ENCODE measurements at regions not wholly inside any gene's neighbourhood (a gene's known extent, or its start where the extent isn't known, plus 50 kb on each side); places are given as distances from the start of the nearest gene placed in this dataset.

DNA sequence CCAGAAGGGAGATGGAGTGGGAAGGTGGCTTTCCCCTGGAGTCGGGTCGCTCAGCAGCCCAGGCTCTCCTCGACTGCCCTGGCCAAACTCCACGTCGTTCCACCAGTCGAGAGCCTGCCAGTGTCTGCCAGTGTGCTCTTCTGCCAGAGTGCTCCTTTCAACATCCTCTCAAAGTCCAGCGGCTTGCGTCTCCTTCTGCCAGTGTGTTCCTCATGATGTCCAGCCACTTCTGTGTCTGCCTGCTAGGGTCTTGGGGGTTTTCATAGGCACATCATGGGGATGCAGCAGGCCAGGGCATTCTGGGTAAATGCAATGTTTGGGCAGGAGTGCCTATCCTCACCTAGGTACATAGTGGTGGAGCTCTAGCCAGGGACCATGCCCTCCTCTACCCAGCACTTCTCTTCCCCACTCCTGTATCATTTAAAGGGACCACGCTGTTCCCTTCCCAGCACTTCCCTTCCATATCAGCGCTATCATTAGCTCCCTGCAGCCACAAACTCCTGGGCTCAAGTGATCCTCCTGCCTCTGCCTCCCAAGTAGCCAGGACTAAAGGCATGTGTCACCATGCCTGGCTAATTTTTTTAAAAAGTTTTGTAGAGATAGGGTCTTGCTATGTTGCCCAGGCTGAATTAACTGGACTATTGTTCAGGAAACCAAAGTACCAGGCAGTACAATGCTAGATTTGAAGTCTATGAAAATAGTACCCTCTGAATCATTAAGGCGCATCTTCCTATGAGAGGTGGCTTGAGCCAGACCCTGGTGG lies 62.9 kb upstream of the CLDN5 start:
- no peak for DNase-seq
- ATAC-seq (ENCODE audit: low FRiP score): no peak
- Histone ChIP-seq H3K27me3 (ENCODE audit: control insufficient read depth in 1 of 2, insufficient read depth in 2 of 2, low read length in 1 of 2) (no peaks in the 10 kb centered on the region), H3K36me3 (ENCODE audit: control insufficient read depth in 1 of 2, insufficient read depth in 2 of 2, low read length in 1 of 2) (no peaks in the 10 kb centered on the region), H3K4me1 (ENCODE audit: control insufficient read depth in 1 of 2, insufficient read depth in 2 of 2, low read length in 2 of 2) (no peaks in the 10 kb centered on the region), H3K4me3 (ENCODE audit: low read length in 2 of 2) (no peak overlapping the region), H3K9me3 (ENCODE audit: control insufficient read depth, low read length) (no peaks in the 10 kb centered on the region), H3K27ac (ENCODE audit: low read depth in 1 of 2, low read length in 2 of 2) (no peak overlapping the region)
- 71 to 75% methylated on average over 11 of the region's 11 CpGs for WGBS, 2 donors
- intact Hi-C loops (cut with DNase I): no loop called here

DNA sequence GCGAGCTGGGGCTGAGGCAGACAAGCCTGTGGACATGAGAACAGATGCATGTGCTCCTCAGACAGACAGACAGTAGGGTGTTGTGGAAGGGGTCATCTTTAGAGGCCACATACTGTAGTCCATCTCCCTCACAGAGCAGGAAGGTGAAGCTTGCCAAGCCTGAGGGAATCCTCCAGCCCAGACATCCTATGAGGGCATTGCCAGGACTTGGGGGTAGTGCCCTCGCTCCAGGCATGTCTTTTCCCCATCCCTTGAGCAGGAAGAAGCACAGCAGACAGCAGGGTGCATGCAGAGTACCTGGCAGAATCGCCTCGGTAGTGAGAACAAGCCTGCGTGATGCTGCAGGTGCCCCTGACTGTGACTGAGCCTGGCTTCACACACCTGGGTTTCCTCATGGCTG lies 66.5 kb upstream of the CLDN5 start:
- intact Hi-C loops (cut with DNase I): loop anchor here in 1 of 2 donors (5.0 kb wide), 1 partner anchor 43 kb away; no protein-coding TSS in a partner anchor

DNA sequence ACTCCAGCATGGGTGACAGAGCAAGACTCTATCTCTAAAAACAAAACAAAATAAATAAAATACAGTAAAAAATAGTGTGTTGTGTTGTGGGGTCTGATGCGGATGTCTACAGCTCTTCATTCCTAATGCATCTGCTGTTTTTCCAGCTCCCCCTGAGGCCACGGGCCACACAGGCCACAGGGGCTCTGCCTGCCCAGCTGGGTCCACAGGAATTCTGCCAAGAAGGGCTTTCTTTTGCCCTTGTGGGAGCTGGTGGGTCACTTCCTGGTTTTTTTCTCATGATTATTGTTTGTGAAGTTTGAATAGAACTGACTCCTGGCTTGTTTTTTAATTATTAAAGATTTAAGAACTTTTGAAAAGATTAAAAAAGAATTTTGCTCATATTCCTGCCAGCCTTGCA lies 67.4 kb upstream of the CLDN5 start:
- Histone ChIP-seq H3K4me1 (ENCODE audit: control insufficient read depth in 1 of 2, insufficient read depth in 2 of 2, low read length in 2 of 2) (no peaks in the 10 kb centered on the region), H3K36me3 (ENCODE audit: control insufficient read depth in 1 of 2, insufficient read depth in 2 of 2, low read length in 1 of 2) (no peaks in the 10 kb centered on the region), H3K4me3 (ENCODE audit: low read length in 2 of 2) (no peak overlapping the region), H3K27me3 (ENCODE audit: control insufficient read depth in 1 of 2, insufficient read depth in 2 of 2, low read length in 1 of 2) (no peaks in the 10 kb centered on the region), H3K9me3 (ENCODE audit: control insufficient read depth, low read length) (no peaks in the 10 kb centered on the region), H3K27ac (ENCODE audit: low read depth in 1 of 2, low read length in 2 of 2) (no peak overlapping the region)
- no peak for ATAC-seq (ENCODE audit: low FRiP score)
- DNase-seq: no peak
- 53 to 69% methylated on average over 2 of the region's 2 CpGs for WGBS, 2 donors
- intact Hi-C loops (cut with DNase I): loop anchor here in 1 of 2 donors (5.0 kb wide), 1 partner anchor 44 kb away; no protein-coding TSS in a partner anchor

More for the DNA sequence above, 66.5 kb upstream of the CLDN5 start:
- no peak overlapping the region for H3K4me3 ChIP-seq (ENCODE audit: low read length in 2 of 2)
- no peaks in the 10 kb centered on the region for H3K27me3 ChIP-seq (ENCODE audit: control insufficient read depth in 1 of 2, insufficient read depth in 2 of 2, low read length in 1 of 2)
- no peaks in the 10 kb centered on the region for H3K36me3 ChIP-seq (ENCODE audit: control insufficient read depth in 1 of 2, insufficient read depth in 2 of 2, low read length in 1 of 2)
- no peak overlapping the region for H3K27ac ChIP-seq (ENCODE audit: low read depth in 1 of 2, low read length in 2 of 2)
- H3K4me1 ChIP-seq (ENCODE audit: control insufficient read depth in 1 of 2, insufficient read depth in 2 of 2, low read length in 2 of 2): no peaks in the 10 kb centered on the region
- no peaks in the 10 kb centered on the region for H3K9me3 ChIP-seq (ENCODE audit: control insufficient read depth, low read length)
- 72 to 75% methylated on average over 5 of the region's 5 CpGs for WGBS, 2 donors
- DNase-seq (no peak), ATAC-seq (ENCODE audit: low FRiP score) (no peak)

DNA sequence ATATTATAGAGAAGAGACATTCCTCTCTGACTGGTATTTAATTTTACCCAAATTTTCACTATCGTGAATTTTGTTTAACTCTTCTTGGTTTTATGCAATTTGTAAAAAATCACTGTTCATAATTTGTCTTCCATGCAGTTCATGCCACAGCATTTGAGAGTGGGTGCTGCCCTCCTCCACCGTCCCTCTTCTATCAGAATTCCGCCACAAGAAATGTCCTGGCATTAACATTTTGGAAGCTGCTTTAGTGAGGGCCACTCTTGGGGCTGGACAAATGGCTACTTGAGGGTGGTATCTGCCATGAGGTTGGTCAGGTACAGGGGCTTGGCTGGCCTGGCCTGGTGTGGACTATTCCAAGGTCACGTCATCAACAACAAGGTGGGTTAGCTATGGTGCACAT lies 68.3 kb upstream of the CLDN5 start:
- DNase-seq (no peak), ATAC-seq (ENCODE audit: low FRiP score) (no peak)
- intact Hi-C loops (cut with DNase I): loop anchor here in 1 of 2 donors (5.0 kb wide), 1 partner anchor 45 kb away; no protein-coding TSS in a partner anchor
- Histone ChIP-seq H3K4me3 (ENCODE audit: low read length in 2 of 2) (no peak overlapping the region), H3K27me3 (ENCODE audit: control insufficient read depth in 1 of 2, insufficient read depth in 2 of 2, low read length in 1 of 2) (no peaks in the 10 kb centered on the region), H3K27ac (ENCODE audit: low read depth in 1 of 2, low read length in 2 of 2) (no peak overlapping the region), H3K9me3 (ENCODE audit: control insufficient read depth, low read length) (no peaks in the 10 kb centered on the region), H3K36me3 (ENCODE audit: control insufficient read depth in 1 of 2, insufficient read depth in 2 of 2, low read length in 1 of 2) (no peaks in the 10 kb centered on the region), H3K4me1 (ENCODE audit: control insufficient read depth in 1 of 2, insufficient read depth in 2 of 2, low read length in 2 of 2) (no peaks in the 10 kb centered on the region)
- 83 to 87% methylated on average over 4 of the region's 4 CpGs for WGBS, 2 donors

DNA sequence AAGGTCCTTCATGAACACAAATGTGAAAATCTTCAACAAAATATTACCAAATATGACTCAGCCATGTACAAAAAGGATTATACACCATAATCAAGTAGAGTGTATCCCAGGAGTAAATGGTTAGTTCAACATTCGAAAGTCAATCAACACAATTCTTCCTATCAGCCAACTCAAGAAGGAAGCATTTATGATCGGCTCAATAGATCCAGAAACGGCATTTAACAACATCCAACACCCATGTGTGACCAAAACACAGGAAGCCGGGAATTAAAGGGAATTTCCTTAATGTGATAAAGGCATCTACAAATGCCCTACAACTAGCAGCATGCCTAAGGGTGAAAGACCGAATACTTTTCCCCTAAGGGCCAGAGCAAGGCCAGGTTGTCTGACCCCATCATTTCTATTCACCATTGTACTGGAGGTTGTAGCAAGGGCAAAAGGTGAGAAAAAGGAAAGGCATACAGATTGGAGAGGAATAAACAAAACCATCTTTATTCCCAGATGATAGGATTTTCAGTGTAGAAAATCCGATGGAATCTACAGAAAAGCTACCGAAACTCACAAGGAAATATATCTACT lies 69.9 kb upstream of the CLDN5 start:
- Histone ChIP-seq H3K4me1 (ENCODE audit: control insufficient read depth in 1 of 2, insufficient read depth in 2 of 2, low read length in 2 of 2) (no peaks in the 10 kb centered on the region), H3K27me3 (ENCODE audit: control insufficient read depth in 1 of 2, insufficient read depth in 2 of 2, low read length in 1 of 2) (no peaks in the 10 kb centered on the region), H3K36me3 (ENCODE audit: control insufficient read depth in 1 of 2, insufficient read depth in 2 of 2, low read length in 1 of 2) (no peaks in the 10 kb centered on the region), H3K27ac (ENCODE audit: low read depth in 1 of 2, low read length in 2 of 2) (no peak overlapping the region), H3K4me3 (ENCODE audit: low read length in 2 of 2) (no peak overlapping the region), H3K9me3 (ENCODE audit: control insufficient read depth, low read length) (no peaks in the 10 kb centered on the region)
- intact Hi-C loops (cut with DNase I): loop anchor here in 1 of 2 donors (5.0 kb wide), 1 partner anchor 47 kb away; no protein-coding TSS in a partner anchor
- DNase-seq (no peak), ATAC-seq (ENCODE audit: low FRiP score) (no peak)
- 67 to 68% methylated on average over 7 of the region's 7 CpGs for WGBS, 2 donors

DNA sequence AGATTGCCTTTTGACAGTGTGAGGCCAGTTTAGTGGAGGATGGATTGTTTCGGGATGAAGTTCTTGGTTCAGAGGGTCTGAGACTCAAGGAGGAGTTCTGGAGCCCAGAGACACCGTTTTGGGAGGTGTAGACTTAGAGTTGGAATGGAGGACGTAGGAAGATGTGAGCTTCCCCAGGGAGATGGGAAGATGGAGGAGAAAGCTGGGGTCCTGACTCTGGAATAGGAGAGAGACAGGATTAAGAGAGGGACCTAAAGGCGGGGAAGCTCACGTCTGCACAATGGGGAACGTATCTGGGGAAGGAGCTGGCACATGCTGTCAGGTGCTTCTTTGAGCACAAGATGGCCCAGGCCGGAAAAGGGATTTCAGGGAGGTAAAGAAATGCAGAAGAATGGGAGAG lies 71.3 kb upstream of the CLDN5 start:
- ATAC-seq (ENCODE audit: low FRiP score) (no peak), DNase-seq (no peak)
- intact Hi-C loops (cut with DNase I): no loop called here
- Histone ChIP-seq H3K27ac (ENCODE audit: low read depth in 1 of 2, low read length in 2 of 2) (no peak overlapping the region), H3K4me1 (ENCODE audit: control insufficient read depth in 1 of 2, insufficient read depth in 2 of 2, low read length in 2 of 2) (no peaks in the 10 kb centered on the region), H3K9me3 (ENCODE audit: control insufficient read depth, low read length) (no peaks in the 10 kb centered on the region), H3K4me3 (ENCODE audit: low read length in 2 of 2) (no peak overlapping the region), H3K36me3 (ENCODE audit: control insufficient read depth in 1 of 2, insufficient read depth in 2 of 2, low read length in 1 of 2) (no peaks in the 10 kb centered on the region), H3K27me3 (ENCODE audit: control insufficient read depth in 1 of 2, insufficient read depth in 2 of 2, low read length in 1 of 2) (no peaks in the 10 kb centered on the region)
- WGBS, 2 donors: 76 to 83% methylated on average over 7 of the region's 7 CpGs

DNA sequence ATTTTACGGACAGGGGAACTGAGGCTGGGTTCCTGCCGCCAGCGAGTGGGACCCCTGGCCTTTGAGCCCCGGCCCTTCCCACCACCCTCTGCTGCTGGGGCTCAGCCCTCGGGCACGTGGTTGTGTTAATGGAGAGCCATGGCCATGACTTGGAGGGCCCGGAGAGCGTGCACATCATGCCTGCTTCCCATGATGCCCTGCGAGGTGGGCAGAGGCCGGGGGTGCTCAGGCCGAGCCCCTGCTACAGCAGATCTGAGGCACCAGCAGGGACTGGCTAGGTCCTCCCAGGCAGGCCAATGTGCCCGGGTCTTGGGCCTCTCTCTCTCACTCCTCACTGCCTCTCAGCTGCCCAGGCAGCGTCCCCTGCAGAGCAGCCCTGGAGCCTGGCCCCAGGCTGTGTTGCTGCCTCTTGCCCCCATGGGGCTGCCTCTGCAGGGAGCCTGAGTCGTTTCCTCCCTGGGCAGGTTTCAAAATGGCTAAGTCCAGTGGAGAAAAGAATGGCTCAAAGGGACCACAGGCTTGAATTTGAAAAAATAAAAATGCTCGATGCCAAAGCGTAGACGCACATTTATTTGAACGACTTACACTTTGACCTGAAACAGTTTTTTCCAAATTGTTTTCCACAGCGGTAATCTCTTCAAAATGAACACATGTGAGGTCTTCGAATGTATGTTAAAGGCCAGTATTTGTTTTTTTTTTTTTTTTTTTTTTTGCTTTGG lies 72.6 kb upstream of the CLDN5 start:
- H3K27me3 ChIP-seq (ENCODE audit: control insufficient read depth in 1 of 2, insufficient read depth in 2 of 2, low read length in 1 of 2): no peaks in the 10 kb centered on the region
- no peak for ATAC-seq (ENCODE audit: low FRiP score)
- DNase-seq: no peak
- intact Hi-C loops (cut with DNase I): no loop called here
- H3K9me3 ChIP-seq (ENCODE audit: control insufficient read depth, low read length): no peaks in the 10 kb centered on the region
- no peaks in the 10 kb centered on the region for H3K36me3 ChIP-seq (ENCODE audit: control insufficient read depth in 1 of 2, insufficient read depth in 2 of 2, low read length in 1 of 2)
- WGBS, 2 donors: 69% methylated on average over 19 to 20 of the region's 20 CpGs
- H3K4me3 ChIP-seq (ENCODE audit: low read length in 2 of 2): no peak overlapping the region
- H3K27ac ChIP-seq (ENCODE audit: low read depth in 1 of 2, low read length in 2 of 2): no peak overlapping the region
- no peaks in the 10 kb centered on the region for H3K4me1 ChIP-seq (ENCODE audit: control insufficient read depth in 1 of 2, insufficient read depth in 2 of 2, low read length in 2 of 2)

DNA sequence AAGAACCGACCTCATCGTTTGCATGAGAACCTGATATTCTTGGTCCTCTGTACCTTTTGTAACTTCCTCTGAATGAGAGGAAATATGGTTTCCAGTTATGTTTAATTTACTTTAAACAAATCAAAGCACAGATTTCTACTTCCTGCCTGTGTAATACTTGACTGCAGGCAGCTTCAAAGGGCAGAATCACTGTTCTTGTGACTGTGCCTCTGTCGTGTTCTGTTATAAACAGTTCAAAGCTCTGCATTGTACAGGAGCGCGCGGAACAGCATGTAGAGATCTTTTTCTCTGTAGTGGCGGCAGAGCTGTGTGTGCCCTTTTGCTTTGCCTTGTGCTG lies 73.2 kb upstream of the CLDN5 start:
- intact Hi-C loops (cut with DNase I): no loop called here
- H3K27ac ChIP-seq (ENCODE audit: low read depth in 1 of 2, low read length in 2 of 2): no peak overlapping the region

More for the DNA sequence above, 73.2 kb upstream of the CLDN5 start:
- no peaks in the 10 kb centered on the region for H3K9me3 ChIP-seq (ENCODE audit: control insufficient read depth, low read length)
- H3K4me1 ChIP-seq (ENCODE audit: control insufficient read depth in 1 of 2, insufficient read depth in 2 of 2, low read length in 2 of 2): no peaks in the 10 kb centered on the region
- DNase-seq (no peak), ATAC-seq (ENCODE audit: low FRiP score) (no peak)
- no peaks in the 10 kb centered on the region for H3K27me3 ChIP-seq (ENCODE audit: control insufficient read depth in 1 of 2, insufficient read depth in 2 of 2, low read length in 1 of 2)
- 63 to 70% methylated on average over 7 of the region's 7 CpGs for WGBS, 2 donors
- no peak overlapping the region for H3K4me3 ChIP-seq (ENCODE audit: low read length in 2 of 2)
- no peaks in the 10 kb centered on the region for H3K36me3 ChIP-seq (ENCODE audit: control insufficient read depth in 1 of 2, insufficient read depth in 2 of 2, low read length in 1 of 2)
